CD4-positive, alpha-beta T cell treated with Interleukin-6 for 4 hours (primary cell): ENCODE measurements at regions not wholly inside any gene's neighbourhood (a gene's known extent, or its start where the extent isn't known, plus 50 kb on each side); places are given as distances from the start of the nearest gene placed in this dataset.

Source experiments
- DNase-seq: peaks from one replicate; pipeline ENCODE4 v3.0.0-alpha.2; 2020; ENCODE audit warnings: mixed read lengths

DNA sequence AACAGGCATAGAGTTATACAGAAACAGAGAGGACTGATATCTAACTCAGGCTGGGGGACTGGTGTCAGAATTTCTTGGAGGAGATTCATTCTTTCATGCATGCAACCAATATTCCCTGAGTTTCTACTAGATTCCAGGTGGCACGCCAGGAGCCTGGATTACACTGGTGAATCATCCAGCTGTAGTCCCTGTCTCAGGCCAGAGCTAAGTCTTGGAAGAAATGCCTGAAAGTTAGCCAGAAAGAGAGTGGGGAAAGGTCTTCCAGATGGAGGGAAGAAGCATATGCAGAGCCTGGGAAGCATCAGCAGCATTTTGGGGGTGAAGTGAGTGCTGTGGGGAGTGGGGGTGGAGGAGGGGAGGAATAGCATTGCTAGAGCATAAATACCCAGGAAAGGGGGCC is 239.1 kb downstream of the OMA1 start:
- no peak for DNase-seq

DNA sequence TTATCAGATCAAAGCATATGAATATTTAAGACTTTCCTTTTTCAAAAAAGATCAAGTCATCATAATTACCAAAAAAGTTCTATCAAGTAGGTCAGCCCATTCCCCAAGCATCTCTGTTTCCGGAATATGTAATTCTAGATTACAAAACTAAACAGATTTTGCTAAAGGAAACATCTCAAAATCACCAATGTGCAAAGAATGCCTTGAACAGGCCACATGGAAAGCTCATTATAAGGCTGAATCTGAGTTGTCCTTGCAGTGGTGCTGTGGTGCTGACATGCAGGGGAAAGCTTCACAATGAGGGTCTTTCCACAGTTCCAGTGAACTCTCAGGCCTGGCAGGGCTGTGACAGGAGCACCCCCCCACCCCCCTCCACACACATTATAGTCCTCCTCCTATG is 240.9 kb downstream of the OMA1 start:
- no peak for DNase-seq

GRCh38 chr1:58304346-58304975 is 242.1 kb downstream of the OMA1 start:
- no peak for DNase-seq

DNA sequence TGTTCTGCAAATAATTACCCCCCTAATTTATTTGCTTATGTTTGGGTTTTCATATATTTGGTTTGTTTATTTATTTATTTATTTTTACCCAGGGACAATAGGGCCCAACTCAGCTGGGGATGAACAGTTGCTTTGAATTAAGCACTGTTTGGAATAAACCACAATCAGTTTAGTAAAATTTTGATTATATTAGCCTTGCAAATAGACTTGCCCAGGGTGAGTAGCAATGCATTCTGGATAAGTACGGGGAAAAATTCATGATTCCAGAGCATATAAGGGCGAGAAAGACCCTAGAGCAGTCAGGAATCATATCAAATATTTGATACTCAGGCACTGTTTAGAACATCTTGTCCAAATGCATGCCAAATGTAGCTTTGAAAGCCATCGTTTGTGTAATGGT is 242.7 kb downstream of the OMA1 start:
- DNase-seq: no peak

- DNase-seq: no peak
These were observed 253.1 kb downstream of the OMA1 start for GRCh38 chr1:58293388-58293787.

DNA sequence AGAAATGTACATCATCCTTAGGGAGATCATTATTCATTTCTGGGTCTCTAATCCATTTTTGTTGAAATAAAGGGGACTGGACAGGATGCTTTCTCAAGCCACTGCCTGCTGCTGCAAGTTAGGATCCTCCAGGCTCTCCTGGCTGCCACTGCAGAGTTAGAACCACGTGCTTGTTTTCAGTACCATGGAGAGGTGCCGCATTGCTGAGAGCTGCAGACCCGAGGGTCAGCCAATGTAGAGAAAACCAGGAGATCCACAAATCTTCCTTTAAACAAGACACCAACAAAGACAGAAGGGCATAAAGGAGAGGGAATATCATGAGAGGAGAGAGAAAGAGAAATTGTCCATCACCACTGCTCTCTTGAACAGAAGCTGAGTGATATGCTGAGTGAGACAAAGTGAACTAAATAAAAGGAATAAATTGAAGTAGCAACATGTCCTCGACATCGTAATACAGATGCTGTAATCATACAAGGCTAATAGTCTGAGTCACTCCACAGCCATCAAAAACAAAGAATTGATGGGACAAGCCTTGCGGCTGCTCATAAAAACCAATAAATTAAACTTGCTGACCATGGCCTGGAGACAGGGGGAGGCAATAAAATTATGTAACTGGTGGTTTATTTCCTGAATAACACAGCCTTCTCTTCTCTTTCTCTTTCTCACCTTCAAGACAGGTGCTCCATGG is 255.7 kb downstream of the OMA1 start:
- DNase-seq: no peak

GRCh38 chr1:58288624-58289142 is 257.8 kb downstream of the OMA1 start:
- DNase-seq: no peak

DNA sequence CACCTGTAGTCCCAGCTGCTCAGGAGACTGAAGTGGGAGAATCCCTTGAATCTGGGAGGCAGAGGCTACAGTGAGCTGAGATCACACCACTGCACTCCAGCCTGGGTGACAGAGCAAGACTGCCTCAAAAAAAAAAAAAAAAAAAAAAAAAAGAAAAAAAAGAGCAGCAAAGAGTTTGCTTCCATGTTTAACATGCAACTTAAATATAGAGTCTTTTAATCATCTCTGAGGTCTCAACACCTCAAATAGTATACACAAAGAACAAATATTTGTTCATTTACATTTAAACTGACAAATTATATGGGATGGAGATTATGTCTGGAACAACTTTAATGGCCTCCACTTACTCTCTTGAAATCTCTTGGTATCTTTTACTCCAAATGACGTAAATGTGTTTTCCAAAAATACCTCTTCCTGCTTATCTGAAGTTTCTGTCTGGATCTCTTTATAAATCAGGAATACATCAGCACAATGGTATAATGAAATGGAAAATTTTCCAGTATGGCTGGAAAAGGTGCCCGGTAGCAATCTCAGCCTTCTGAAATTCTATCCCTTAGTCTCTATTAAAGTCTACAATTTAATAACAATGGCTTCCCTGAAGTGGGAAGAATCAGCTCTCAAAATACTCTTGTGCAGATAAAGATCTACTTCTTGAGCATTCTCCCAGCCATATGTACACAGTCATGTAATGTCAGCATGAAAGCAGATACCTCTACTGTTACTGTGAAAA is 258.5 kb downstream of the OMA1 start:
- no peak for DNase-seq

DNA sequence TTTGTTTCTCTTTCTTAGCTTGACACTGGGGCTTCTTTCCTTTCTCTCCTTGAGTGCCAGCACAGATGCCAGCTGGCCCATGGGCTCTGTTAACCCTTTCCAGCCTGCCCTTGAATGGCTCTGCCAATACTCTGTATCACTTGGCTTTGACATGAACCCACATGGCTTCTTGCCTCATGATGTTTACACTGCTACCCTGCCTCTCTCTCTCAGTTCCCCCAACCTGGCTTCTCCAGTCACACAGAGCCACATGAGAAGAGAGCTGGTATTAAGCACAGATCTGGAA is 262.4 kb downstream of the OMA1 start:
- no peak for DNase-seq

GRCh38 chr1:58283388-58284224 is 262.9 kb downstream of the OMA1 start:
- DNase-seq: no peak

DNA sequence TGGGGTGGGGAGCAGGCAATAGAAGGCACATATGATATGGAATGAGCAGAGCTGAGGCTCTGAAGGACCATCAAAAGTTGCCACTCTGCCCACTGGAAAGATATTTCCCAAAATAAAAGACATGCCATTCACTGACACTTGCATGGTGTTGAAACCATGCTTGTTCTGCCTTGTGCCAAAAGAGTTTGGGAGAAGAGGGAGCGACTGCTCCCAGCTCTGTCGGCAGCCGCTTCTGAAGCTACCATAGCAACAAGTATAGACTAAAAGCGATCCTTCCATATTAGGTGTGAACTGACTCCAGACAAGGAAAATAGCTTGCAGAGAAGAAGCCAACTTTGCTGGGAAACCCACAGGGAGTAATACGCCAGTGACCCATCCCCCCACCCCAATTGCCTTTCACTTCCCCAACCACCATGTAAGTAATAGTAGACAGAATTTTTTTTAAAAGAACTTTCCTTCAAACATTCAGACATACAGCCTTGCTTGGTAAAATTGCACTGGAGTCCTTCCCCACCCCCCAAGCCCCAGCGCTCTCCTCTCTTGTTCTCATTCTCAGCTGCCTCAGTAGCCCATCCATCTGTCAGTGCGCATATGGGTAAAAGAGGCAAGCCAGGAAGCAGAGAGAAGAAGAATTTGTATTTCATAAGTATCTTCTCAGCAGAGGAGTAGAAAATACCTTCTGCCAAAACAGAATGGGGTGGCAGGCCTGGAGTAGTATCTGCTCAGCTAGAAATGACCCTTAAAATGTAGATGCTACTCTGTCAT is 263.7 kb downstream of the OMA1 start:
- DNase-seq: no peak

DNA sequence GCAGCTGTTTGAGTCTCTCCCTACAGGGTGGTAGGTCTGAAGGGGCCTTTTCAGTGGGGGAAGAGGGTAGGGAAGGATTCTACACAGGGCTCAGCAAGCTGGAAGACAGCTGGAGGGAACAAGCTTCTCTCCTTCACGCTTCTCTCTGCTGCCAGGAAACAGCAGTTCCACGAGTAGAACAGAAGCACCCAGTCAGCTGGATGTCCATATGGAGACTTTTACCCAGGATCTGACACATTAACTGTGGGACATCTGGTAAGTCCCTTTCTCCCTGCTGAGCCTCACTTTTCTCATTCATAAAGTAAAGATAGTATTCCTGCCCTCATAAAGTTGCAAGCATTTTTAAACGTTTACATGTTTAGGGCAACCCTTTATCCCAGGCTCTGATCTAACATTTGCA is 280.3 kb downstream of the OMA1 start:
- DNase-seq: no peak

DNA sequence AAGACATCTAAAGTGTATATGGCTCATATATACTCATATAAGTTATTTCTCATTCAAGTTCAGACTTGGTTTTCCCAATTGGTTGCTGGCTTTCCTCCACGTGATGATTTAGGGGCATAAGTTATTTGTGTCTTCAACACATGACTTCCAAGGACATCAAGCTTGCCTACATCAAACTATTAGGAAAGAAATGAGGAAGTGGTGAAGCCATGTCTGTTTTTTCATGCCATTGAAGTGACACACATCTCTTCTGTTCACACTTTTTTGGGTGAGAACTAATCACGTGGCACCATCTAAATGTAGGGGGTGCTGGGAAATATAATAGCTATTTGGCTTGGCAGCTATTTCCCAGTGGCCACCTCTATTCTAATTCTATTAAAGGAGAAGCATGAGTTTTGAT is 282.1 kb downstream of the OMA1 start:
- DNase-seq: no peak

GRCh38 chr1:58262702-58263101 is 283.8 kb downstream of the OMA1 start:
- no peak for DNase-seq

GRCh38 chr1:58258082-58258481 is 288.4 kb downstream of the OMA1 start:
- no peak for DNase-seq

DNA sequence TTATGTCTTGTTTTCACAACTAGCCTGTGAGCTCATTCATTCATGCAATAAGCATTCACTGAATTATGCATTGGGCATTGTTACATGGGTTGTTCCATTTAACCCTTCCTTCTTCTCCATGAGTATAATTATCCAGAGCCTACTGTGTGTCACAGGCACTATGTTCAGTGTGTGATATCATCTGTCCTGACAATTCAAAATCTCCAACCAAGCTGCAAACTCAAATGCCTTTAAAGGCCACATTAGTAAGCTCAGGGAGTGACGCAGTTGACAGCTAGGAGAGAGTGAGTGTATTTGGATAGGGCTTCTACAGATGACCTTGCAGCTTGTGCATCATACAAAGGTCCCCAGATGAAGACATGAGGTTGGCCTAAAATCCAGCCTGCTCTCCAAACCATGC is 289.5 kb downstream of the OMA1 start:
- DNase-seq: no peak

GRCh38 chr1:58256546-58256945 is 290.0 kb downstream of the OMA1 start:
- no peak for DNase-seq

- no peak for DNase-seq
These were observed 290.5 kb downstream of the OMA1 start for GRCh38 chr1:58256041-58256440.

GRCh38 chr1:58255192-58255591 is 291.3 kb downstream of the OMA1 start:
- no peak for DNase-seq

GRCh38 chr1:58251430-58252073 is 295.0 kb downstream of the OMA1 start:
- no peak for DNase-seq

GRCh38 chr1:58250587-58250948 is 296.0 kb downstream of the OMA1 start:
- no peak for DNase-seq
